Hepatocyte (in vitro differentiated cells): ENCODE measurements at regions not wholly inside any gene's neighbourhood (a gene's known extent, or its start where the extent isn't known, plus 50 kb on each side); places are given as distances from the start of the nearest gene placed in this dataset.
A peak's percentile ranks its signal among the peaks of the same experiment; 100 is the strongest.

Source experiments
- DNase-seq: peaks from one replicate; pipeline ENCODE4 v3.0.0-alpha.2; 2016; ENCODE audit warnings: low spot score
- H2AFZ ChIP-seq: fragments of 200-600 bp; sonication (generic); 2 replicates; pipeline ENCODE4 v1.6.0; 2016; ENCODE audit warnings: antibody characterized with exemption, mild to moderate bottlenecking
- H3K27ac ChIP-seq: fragments of 200-600 bp; sonication (generic); 2 replicates; pipeline ENCODE4 v1.5.1; 2016; ENCODE audit warnings: mild to moderate bottlenecking
- H3K27me3 ChIP-seq: fragments of 200-600 bp; sonication (generic); 2 replicates; pipeline ENCODE4 v1.6.1; 2016
- H3K36me3 ChIP-seq: fragments of 200-600 bp; sonication (generic); replicated peaks from 2 replicates; pipeline ENCODE4 v1.5.1; 2016; ENCODE audit warnings: low read depth; ENCODE audit not compliant: insufficient read depth
- H3K4me1 ChIP-seq: fragments of 200-600 bp; sonication (generic); 2 replicates; pipeline ENCODE4 v1.5.1; 2016; ENCODE audit warnings: mild to moderate bottlenecking, moderate library complexity; ENCODE audit not compliant: insufficient read depth
- H3K4me2 ChIP-seq: fragments of 200-600 bp; sonication (generic); 2 replicates; pipeline ENCODE4 v1.6.0; 2016
- H3K4me3 ChIP-seq: fragments of 200-600 bp; sonication (generic); 2 replicates; pipeline ENCODE4 v1.5.1; 2016; ENCODE audit warnings: mild to moderate bottlenecking
- H3K79me2 ChIP-seq: fragments of 200-600 bp; sonication (generic); 2 replicates; pipeline ENCODE4 v1.6.0; 2017; ENCODE audit warnings: mild to moderate bottlenecking
- H3K9me2 ChIP-seq: fragments of 200-600 bp; sonication (generic); replicated peaks from 2 replicates; pipeline ENCODE4 v1.6.0; 2017; ENCODE audit warnings: mild to moderate bottlenecking; ENCODE audit not compliant: insufficient read depth
- H3K9me3 ChIP-seq: fragments of 200-600 bp; sonication (generic); 2 replicates; pipeline ENCODE4 v1.5.1; 2016; ENCODE audit warnings: low read depth, mild to moderate bottlenecking
- H4K20me1 ChIP-seq: fragments of 200-600 bp; sonication (generic); 2 replicates; pipeline ENCODE4 v1.6.0; 2016; ENCODE audit warnings: mild to moderate bottlenecking; ENCODE audit not compliant: insufficient read depth, poor library complexity, severe bottlenecking
- CTCF ChIP-seq: fragments of 200-600 bp; sonication (generic); IDR thresholded peaks from 2 replicates; pipeline ENCODE4 v1.5.1; 2016; ENCODE audit warnings: antibody characterized with exemption, mild to moderate bottlenecking; ENCODE audit not compliant: poor library complexity
- EZH2 ChIP-seq: fragments of 200-600 bp; sonication (generic); IDR thresholded peaks from 2 replicates; pipeline ENCODE4 v1.6.1; 2016; ENCODE audit warnings: antibody characterized with exemption, mild to moderate bottlenecking, borderline replicate concordance
- EZH2phosphoT487 ChIP-seq: fragments of 200-600 bp; sonication (generic); IDR thresholded peaks from one replicate; pipeline ENCODE4 v1.6.1; 2018; ENCODE audit warnings: antibody characterized with exemption, mild to moderate bottlenecking, low read depth, moderate library complexity; ENCODE audit not compliant: unreplicated experiment, severe bottlenecking
- WGBS: methylation state at CpG from one replicate; pipeline ENCODE4 v1.1.6; 2016; ENCODE audit warnings: low lambda C conversion rate; ENCODE audit errors: missing lambda C conversion rate; 5-methylcytosine and 5-hydroxymethylcytosine counted together

GRCh38 chr7:130881799-130882141, 147.8 kb upstream of the KLF14 start:
- no peaks in the 10 kb centered on the region for H3K9me3 ChIP-seq
- no peak overlapping the region for H3K4me3 ChIP-seq
- H3K27me3 ChIP-seq, result no peaks in the 10 kb centered on the region
- peaks cover 9% of the 10 kb centered on the region for H3K4me1 ChIP-seq
- no peaks in the 10 kb centered on the region for H3K36me3 ChIP-seq
- no peaks in the 10 kb centered on the region for H3K79me2 ChIP-seq
- DNase-seq, result no peak
- H3K27ac ChIP-seq, result no peak overlapping the region
- no peak overlapping the region for H2AFZ ChIP-seq
- no peak overlapping the region for H3K4me2 ChIP-seq
- WGBS, result 89% methylated on average over 5 of the region's 5 CpGs
- no peaks in the 10 kb centered on the region for H3K9me2 ChIP-seq
- no peak for TF ChIP-seq EZH2
- no peak for TF ChIP-seq EZH2phosphoT487
- TF ChIP-seq CTCF, result no peak
- H4K20me1 ChIP-seq, result no peaks in the 10 kb centered on the region

DNA sequence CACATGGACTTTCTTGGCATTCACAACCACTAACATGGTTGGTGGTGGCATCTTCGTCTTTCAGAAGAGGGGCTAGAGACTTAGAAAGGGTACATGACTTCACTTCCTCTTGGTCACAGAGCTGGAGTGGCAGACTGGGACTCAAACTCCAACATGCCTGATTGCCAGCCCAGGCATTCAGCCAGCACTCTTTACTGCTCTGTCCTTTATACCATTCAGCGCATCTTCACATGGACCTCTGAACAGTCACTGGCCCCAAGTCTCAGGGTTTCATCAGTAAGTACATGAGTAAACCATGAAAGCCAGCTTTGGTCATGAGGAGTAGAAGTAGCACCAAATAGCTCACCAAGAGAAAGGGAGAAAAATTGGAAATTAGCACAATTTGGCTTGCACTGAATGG, 148.4 kb upstream of the KLF14 start:
- Histone ChIP-seq H3K4me3 (no peak overlapping the region), H4K20me1 (no peaks in the 10 kb centered on the region), H3K27me3 (no peaks in the 10 kb centered on the region), H3K79me2 (no peaks in the 10 kb centered on the region), H3K4me1 (peaks cover 9% of the 10 kb centered on the region), H3K9me2 (no peaks in the 10 kb centered on the region), H3K9me3 (no peaks in the 10 kb centered on the region), H3K36me3 (no peaks in the 10 kb centered on the region), H2AFZ (no peak overlapping the region), H3K4me2 (no peak overlapping the region), H3K27ac (no peak overlapping the region)
- no peak for TF ChIP-seq CTCF
- TF ChIP-seq EZH2, result no peak
- TF ChIP-seq EZH2phosphoT487, result no peak
- DNase-seq, result no peak
- WGBS, result 100% methylated on average over 2 of the region's 2 CpGs

DNA sequence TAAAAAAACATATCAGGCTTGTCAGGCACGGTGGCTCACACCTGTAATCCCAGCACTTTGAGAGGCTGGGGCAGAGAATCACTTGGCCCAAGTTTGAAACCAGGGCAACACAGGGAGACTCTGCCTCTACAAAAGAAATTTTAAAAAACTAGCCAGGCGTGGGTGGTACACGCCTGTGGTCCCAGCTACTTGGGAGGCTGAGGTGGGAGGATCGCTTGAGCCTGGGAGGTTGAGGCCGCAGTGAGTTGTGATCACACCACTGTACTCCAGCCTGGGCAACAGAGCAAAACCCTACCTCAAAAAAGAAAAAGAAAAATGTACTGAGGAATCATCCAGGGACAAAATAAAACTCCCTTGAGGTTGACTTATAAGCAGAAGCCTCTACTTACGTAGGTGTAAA, 149.9 kb upstream of the KLF14 start:
- DNase-seq, result no peak
- Histone ChIP-seq H3K79me2 (peaks cover 3% of the 10 kb centered on the region), H3K4me2 (no peak overlapping the region), H4K20me1 (no peaks in the 10 kb centered on the region), H3K27me3 (no peaks in the 10 kb centered on the region), H2AFZ (no peak overlapping the region), H3K4me1 (peaks cover 15% of the 10 kb centered on the region), H3K9me3 (no peaks in the 10 kb centered on the region), H3K4me3 (no peak overlapping the region), H3K36me3 (no peaks in the 10 kb centered on the region), H3K27ac (peak overlapping the region; percentile 24), H3K9me2 (no peaks in the 10 kb centered on the region)
- 92% methylated on average over 6 of the region's 6 CpGs for WGBS
- TF ChIP-seq EZH2phosphoT487, result no peak
- TF ChIP-seq CTCF, result no peak
- no peak for TF ChIP-seq EZH2
